NCI-H460 (cell line): ENCODE measurements at regions not wholly inside any gene's neighbourhood (a gene's known extent, or its start where the extent isn't known, plus 50 kb on each side); places are given as distances from the start of the nearest gene placed in this dataset.

ENCODE experiments used
- DNase-seq: peaks from one replicate; pipeline ENCODE4 v3.0.0-alpha.2; 2016; ENCODE audit warnings: low read depth; ENCODE audit errors: extremely low read depth

- no peak for DNase-seq
Observed at GRCh38 chr22:48155446-48155845, 1393.0 kb downstream of the TBC1D22A start.

- DNase-seq = no peak
Observed at GRCh38 chr22:48154943-48155240, 1392.4 kb downstream of the TBC1D22A start.

- DNase-seq = no peak
Observed at GRCh38 chr22:48154169-48154942, 1391.9 kb downstream of the TBC1D22A start.

- no peak for DNase-seq
Observed at GRCh38 chr22:48153726-48154125, 1391.3 kb downstream of the TBC1D22A start.

DNA sequence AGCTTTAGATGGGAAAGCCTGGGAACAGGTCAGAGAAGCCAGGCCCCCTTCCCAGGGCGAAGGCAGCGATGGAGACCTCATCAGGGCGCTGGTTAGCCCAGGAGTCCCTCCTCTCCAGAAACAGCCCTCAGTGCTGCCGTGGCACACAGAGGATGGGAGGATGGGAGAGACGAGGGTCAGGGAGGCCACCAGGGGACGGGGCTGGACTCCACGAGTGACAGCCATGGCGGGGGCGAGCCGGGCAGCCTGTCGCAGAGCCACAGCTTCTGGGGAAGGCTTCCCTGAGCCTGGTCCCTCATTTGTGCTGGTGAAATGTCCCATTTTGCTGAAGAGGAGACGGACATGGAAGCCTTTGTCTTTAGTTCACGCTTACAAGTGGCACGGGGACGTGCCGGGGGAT lies 1390.5 kb downstream of the TBC1D22A start:
- no peak for DNase-seq

GRCh38 chr22:48152164-48152775 lies 1389.8 kb downstream of the TBC1D22A start:
- no peak for DNase-seq

DNA sequence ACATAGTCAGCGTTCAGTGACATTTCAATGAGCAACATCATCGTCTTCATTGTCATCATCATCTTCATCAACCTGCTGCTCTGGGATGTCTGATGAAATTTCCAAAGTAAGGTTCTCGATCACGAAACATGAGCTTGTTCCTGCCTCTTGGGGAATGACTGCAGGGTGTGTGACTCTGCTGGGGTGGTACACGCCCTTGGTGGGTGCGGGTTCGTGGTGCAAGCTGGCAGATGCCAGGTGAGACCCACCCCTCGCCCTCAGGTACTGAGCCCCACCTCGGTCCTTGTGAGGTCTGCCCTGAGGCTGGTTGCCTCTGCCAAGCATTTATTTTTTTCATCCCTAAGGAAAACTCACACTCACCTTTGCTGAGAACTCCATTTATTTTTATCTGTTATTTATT lies 1389.2 kb downstream of the TBC1D22A start:
- DNase-seq = no peak

DNA sequence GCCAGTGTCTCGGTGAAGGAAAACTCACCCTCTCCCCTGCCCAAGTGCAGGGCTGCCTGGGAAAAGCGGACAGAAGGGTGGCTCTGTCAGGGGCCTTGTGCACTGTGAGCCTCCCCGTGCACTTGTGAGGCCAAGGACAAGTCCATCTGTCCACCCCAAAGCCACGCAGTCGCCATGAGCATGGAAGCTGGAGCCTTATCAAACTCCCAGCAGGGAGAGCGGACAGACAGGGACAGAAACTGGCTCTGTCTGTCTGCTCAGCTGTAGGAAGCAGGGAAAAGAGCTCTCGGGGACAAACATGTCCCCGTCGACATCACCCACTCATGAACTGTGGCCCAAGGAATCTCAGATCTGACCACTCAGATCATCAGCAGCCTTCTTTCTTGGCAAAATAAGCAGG lies 1385.4 kb downstream of the TBC1D22A start:
- no peak for DNase-seq

GRCh38 chr22:48147404-48147803 lies 1385.0 kb downstream of the TBC1D22A start:
- no peak for DNase-seq

DNA sequence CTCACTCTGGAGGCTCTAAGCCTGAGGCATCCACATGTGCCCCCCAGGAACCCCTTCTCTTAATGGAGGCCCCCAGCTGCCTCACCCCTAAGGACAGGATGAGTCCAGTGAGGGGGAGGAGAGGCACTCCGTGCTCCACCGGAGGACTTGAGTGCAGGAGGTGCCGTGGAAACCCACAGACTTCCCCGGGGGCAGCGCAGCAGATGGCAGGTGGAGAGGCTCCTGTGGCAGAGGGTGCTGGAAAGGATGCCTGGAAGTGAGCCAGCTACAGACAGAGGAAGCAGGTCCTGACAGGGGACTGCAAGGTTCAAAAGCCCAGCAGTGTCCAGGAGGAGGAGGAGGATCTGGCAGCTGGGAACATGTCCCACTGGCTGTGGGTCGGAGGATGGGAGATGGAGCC lies 1384.0 kb downstream of the TBC1D22A start:
- no peak for DNase-seq

GRCh38 chr22:48145738-48146137 lies 1383.3 kb downstream of the TBC1D22A start:
- no peak for DNase-seq

- no peak for DNase-seq
Observed at GRCh38 chr22:48144318-48144717, 1381.9 kb downstream of the TBC1D22A start.

DNA sequence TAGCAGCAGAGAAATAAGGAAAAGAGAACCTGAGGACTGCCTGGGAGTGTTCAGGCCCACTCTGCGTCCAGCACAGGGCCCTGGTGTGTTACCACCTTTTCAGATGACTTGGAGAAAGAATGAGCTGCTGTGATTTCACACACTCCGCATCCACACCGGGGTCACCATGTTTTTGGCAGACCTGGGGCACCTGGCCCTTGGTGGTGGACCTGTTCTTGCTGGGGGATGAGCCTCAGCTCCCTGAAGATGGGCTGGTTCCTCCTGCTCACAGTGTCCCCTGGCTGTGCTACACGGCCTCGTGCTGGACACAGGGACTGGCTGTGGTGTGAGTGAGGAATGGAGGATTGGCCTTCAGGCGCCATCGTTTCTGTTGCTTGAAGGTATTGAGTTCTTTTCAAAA lies 1381.4 kb downstream of the TBC1D22A start:
- DNase-seq = no peak

GRCh38 chr22:48142388-48142787 lies 1379.9 kb downstream of the TBC1D22A start:
- no peak for DNase-seq

- no peak for DNase-seq
Observed at GRCh38 chr22:48141301-48141700, 1378.9 kb downstream of the TBC1D22A start.

- no peak for DNase-seq
Observed at GRCh38 chr22:48140261-48140813, 1377.9 kb downstream of the TBC1D22A start.

- DNase-seq = no peak
Observed at GRCh38 chr22:48139776-48140175, 1377.3 kb downstream of the TBC1D22A start.

DNA sequence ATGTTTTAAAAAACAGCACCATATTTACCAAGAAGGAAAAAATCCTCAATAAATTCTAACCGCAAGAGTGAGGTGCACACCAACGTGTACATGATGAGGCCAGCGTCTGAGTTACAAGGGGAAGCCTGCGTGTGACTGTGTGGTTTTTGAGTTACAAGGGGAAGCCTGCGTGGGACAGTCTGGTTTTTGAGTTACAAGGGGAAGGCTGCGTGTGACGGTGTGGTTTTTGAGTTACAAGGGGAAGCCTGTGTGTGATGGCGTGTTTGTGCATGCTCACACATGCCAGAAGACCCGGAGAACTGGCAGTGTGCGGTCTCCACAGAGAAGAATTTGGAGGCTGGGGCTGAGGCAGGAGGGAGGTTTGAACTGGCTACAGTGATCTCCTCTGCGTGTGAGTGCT lies 1376.4 kb downstream of the TBC1D22A start:
- DNase-seq = no peak

GRCh38 chr22:48138427-48138826 lies 1376.0 kb downstream of the TBC1D22A start:
- peak; percentile 25 for DNase-seq

GRCh38 chr22:48137640-48138039 lies 1375.2 kb downstream of the TBC1D22A start:
- peak; percentile 5 for DNase-seq

GRCh38 chr22:48135592-48135991 lies 1373.1 kb downstream of the TBC1D22A start:
- DNase-seq = no peak

GRCh38 chr22:48125416-48125815 lies 1363.0 kb downstream of the TBC1D22A start:
- no peak for DNase-seq
